H1 (cell line): ENCODE measurements at regions not wholly inside any gene's neighbourhood (a gene's known extent, or its start where the extent isn't known, plus 50 kb on each side); places are given as distances from the start of the nearest gene placed in this dataset.

Source experiments
- CTCF ChIP-seq, 3 experiments: IDR thresholded peaks; 1 replicate in 2 of 3; 2 replicates in 1 of 3; pipeline versions ENCODE4 v1.5.1 to v1.6.1; 2011; ENCODE audit warnings: low read length in 3 of 3, mild to moderate bottlenecking in 3 of 3, inconsistent platforms in 2 of 3, low read depth in 1 of 3, moderate library complexity in 1 of 3; ENCODE audit not compliant: insufficient read depth in 1 of 3; ENCODE audit errors: control extremely low read depth in 1 of 3
- EZH2 ChIP-seq: fragments of 200-600 bp; sonication (generic); IDR thresholded peaks from 2 replicates; pipeline ENCODE4 v1.7.1; 2012; ENCODE audit warnings: low read depth, mild to moderate bottlenecking, moderate library complexity, low read length, inconsistent platforms; ENCODE audit not compliant: severe bottlenecking
- JUND ChIP-seq: IDR thresholded peaks from 2 replicates; pipeline ENCODE4 v1.6.1; 2011; ENCODE audit warnings: mild to moderate bottlenecking, improper control_type of control experiment, low read length
- NANOG ChIP-seq: IDR thresholded peaks from 2 replicates; pipeline ENCODE4 v1.6.1; 2011; ENCODE audit warnings: low read length, low read depth, mild to moderate bottlenecking, inconsistent platforms; ENCODE audit not compliant: insufficient read depth, poor library complexity, severe bottlenecking
- POLR2A ChIP-seq, 2 experiments: IDR thresholded peaks; 1 replicate in 1 of 2; 2 replicates in 1 of 2; pipeline ENCODE4 v1.6.1; 2011; ENCODE audit warnings: low read depth in 2 of 2, low read length in 2 of 2, mild to moderate bottlenecking in 2 of 2; ENCODE audit errors: control extremely low read depth in 1 of 2
- RAD21 ChIP-seq, 2 experiments: IDR thresholded peaks in 1 of 2; conservative IDR thresholded peaks in 1 of 2; 2 replicates each; pipeline ENCODE4 v1.6.1; 2011; ENCODE audit warnings: low read depth in 2 of 2, low read length in 2 of 2, improper control_type of control experiment in 1 of 2, inconsistent platforms in 1 of 2, mild to moderate bottlenecking in 1 of 2, moderate library complexity in 1 of 2

DNA sequence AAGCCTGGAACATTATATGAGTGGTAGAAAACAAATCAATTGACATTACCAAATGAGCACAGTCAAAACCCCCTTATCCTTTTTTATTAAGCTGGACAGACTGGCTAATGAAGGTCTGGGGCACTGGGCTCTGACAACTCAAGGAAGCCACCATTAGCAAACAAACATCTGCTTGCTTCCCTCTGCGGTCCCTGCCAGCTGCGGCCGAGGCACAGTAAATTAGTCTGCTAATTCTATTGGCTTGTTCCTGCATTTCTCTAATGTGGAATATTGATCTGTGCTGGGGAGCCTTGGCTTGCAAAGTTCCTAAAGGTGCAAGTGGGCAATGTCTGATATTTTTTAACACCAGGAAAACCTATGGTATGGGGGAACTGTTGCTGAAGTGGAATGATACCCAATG lies 300.3 kb downstream of the MTX2 start:
- no peak for TF ChIP-seq RAD21 (IDR thresholded peaks at IDR 0.05 in 1 of 2, conservative IDR thresholded peaks at IDR 0.05 in 1 of 2; ENCODE audit: low read depth in 2 of 2, low read length in 2 of 2)
- no peak for TF ChIP-seq CTCF (IDR thresholded peaks at IDR 0.05; ENCODE audit: control extremely low read depth in 1 of 3, insufficient read depth in 1 of 3, low read depth in 1 of 3, low read length in 3 of 3)
- TF ChIP-seq POLR2A (IDR thresholded peaks at IDR 0.05; ENCODE audit: control extremely low read depth in 1 of 2, low read depth in 2 of 2, low read length in 2 of 2) = no peak
- no peak for TF ChIP-seq EZH2
- TF ChIP-seq NANOG = no peak
- no peak for TF ChIP-seq JUND
